Neuronal stem cell (in vitro differentiated cells): ENCODE measurements at regions not wholly inside any gene's neighbourhood (a gene's known extent, or its start where the extent isn't known, plus 50 kb on each side); places are given as distances from the start of the nearest gene placed in this dataset.

Experiments
- DNase-seq: peaks from one replicate; pipeline ENCODE4 v3.0.0-alpha.2; 2013; ENCODE audit warnings: low spot score
- H2AFZ ChIP-seq: one replicate; pipeline ENCODE4 v1.6.1; 2013; ENCODE audit warnings: mild to moderate bottlenecking, low read length, inconsistent platforms
- H2AK5ac ChIP-seq: 2 replicates; pipeline ENCODE4 v1.6.1; 2013; ENCODE audit warnings: low read depth, mild to moderate bottlenecking, inconsistent platforms, low read length, moderate library complexity, mixed read lengths
- H2BK120ac ChIP-seq: 2 replicates; pipeline ENCODE4 v1.6.1; 2013; ENCODE audit warnings: low read depth, mild to moderate bottlenecking, inconsistent platforms, low read length, moderate library complexity, mixed read lengths
- H2BK12ac ChIP-seq: one replicate; pipeline ENCODE4 v1.6.1; 2013; ENCODE audit warnings: low read length, inconsistent platforms
- H2BK15ac ChIP-seq: 2 replicates; pipeline ENCODE4 v1.6.1; 2013; ENCODE audit warnings: mild to moderate bottlenecking, low read length, inconsistent platforms, mixed read lengths
- H2BK5ac ChIP-seq: one replicate; pipeline ENCODE4 v1.6.1; 2013; ENCODE audit warnings: inconsistent platforms, mild to moderate bottlenecking, low read length, moderate library complexity
- H3K14ac ChIP-seq: one replicate; pipeline ENCODE4 v1.6.1; 2013; ENCODE audit warnings: low read length, inconsistent platforms
- H3K18ac ChIP-seq: 2 replicates; pipeline ENCODE4 v1.6.1; 2013; ENCODE audit warnings: low read length, inconsistent platforms
- H3K23ac ChIP-seq: 2 replicates; pipeline ENCODE4 v1.6.1; 2013; ENCODE audit warnings: low read depth, mild to moderate bottlenecking, mixed read lengths, low read length, inconsistent platforms; ENCODE audit not compliant: poor library complexity
- H3K27ac ChIP-seq: replicated peaks from 3 replicates; pipeline ENCODE4 v1.5.1; 2013; ENCODE audit warnings: low read length, inconsistent platforms
- H3K27me3 ChIP-seq, 3 experiments: 2 replicates each; pipeline ENCODE4 v1.6.1; 2013; ENCODE audit warnings: low read length in 3 of 3, mild to moderate bottlenecking in 2 of 3, inconsistent platforms in 1 of 3, low read depth in 1 of 3, mixed read lengths in 1 of 3, moderate library complexity in 1 of 3; ENCODE audit not compliant: control insufficient read depth in 3 of 3, insufficient read depth in 3 of 3
- H3K36me3 ChIP-seq, 2 donors: replicated peaks in 1 of 2; 2 replicates each; pipeline ENCODE4 v1.6.1; 2013; ENCODE audit warnings: low read length in 2 of 2; ENCODE audit not compliant: control insufficient read depth in 2 of 2, insufficient read depth in 2 of 2
- H3K4ac ChIP-seq: 2 replicates; pipeline ENCODE4 v1.6.1; 2013; ENCODE audit warnings: inconsistent platforms, mild to moderate bottlenecking, low read length, moderate library complexity
- H3K4me1 ChIP-seq, 2 donors: 1 replicate in 1 of 2; 2 replicates in 1 of 2; pipeline ENCODE4 v1.6.1; 2013; ENCODE audit warnings: low read length in 2 of 2, low read depth in 1 of 2; ENCODE audit not compliant: control insufficient read depth in 2 of 2, insufficient read depth in 1 of 2
- H3K4me2 ChIP-seq: one replicate; pipeline ENCODE4 v1.6.1; 2013; ENCODE audit warnings: mild to moderate bottlenecking, low read length, inconsistent platforms; ENCODE audit not compliant: insufficient read depth, poor library complexity, severe bottlenecking
- H3K4me3 ChIP-seq, 2 donors: 2 replicates each; pipeline ENCODE4 v1.5.1; 2013; ENCODE audit warnings: low read length in 2 of 2, mild to moderate bottlenecking in 2 of 2, inconsistent platforms in 1 of 2, moderate library complexity in 1 of 2
- H3K79me1 ChIP-seq: one replicate; pipeline ENCODE4 v1.6.1; 2013; ENCODE audit warnings: low read depth, mild to moderate bottlenecking, inconsistent platforms, low read length, moderate library complexity
- H3K9ac ChIP-seq: one replicate; pipeline ENCODE4 v1.6.1; 2013; ENCODE audit warnings: mild to moderate bottlenecking, low read depth, low read length, inconsistent platforms; ENCODE audit not compliant: poor library complexity
- H3K9me3 ChIP-seq, 2 donors: replicated peaks in 1 of 2; 2 replicates each; pipeline versions ENCODE3 to v1.6.1; 2013; ENCODE audit warnings: low read length in 2 of 2, mild to moderate bottlenecking in 2 of 2, inconsistent platforms in 1 of 2, low read depth in 1 of 2, mixed read lengths in 1 of 2, moderate library complexity in 1 of 2; ENCODE audit not compliant: control insufficient read depth in 2 of 2, insufficient read depth in 1 of 2
- H4K8ac ChIP-seq: one replicate; pipeline ENCODE4 v1.6.1; 2013; ENCODE audit warnings: low read depth, mild to moderate bottlenecking, inconsistent platforms, low read length, moderate library complexity
- H4K91ac ChIP-seq: one replicate; pipeline ENCODE4 v1.6.1; 2013; ENCODE audit warnings: low read length, low read depth, mild to moderate bottlenecking, inconsistent platforms; ENCODE audit not compliant: poor library complexity
- WGBS, 2 donors: extraction: QIAGEN DNeasy Blood & Tissue Kit; methylation state at CpG; one replicate each; pipeline ENCODE4 v1.1.7; 2013; ENCODE audit warnings: missing lambda C conversion rate in 2 of 2, mixed read lengths in 1 of 2; ENCODE audit not compliant: insufficient read length in 2 of 2, insufficient replicate concordance in 1 of 2; ENCODE audit errors: extremely low coverage in 2 of 2; 5-methylcytosine and 5-hydroxymethylcytosine counted together

DNA sequence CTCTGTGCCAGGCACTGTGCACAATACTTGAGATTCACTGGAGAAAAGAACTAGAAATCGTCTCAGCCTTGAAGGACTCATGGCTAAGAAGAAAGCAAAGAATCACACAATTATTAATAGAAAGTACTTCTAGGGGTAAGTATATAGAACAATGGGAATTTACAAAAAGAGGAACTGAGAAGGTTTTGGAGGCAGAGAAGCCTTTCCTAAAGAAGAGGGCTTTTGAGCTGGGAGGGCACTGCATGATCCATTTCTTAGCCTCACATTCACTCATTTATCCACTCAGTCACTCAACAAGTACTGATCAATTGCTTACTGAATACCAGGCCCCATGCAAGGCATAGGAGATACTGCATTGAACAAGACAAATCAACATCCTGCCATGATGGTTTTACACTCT lies 113.5 kb downstream of the TMEM114 start:
- no CpG with 5 or more reads among the region's 1 CpG for WGBS, 2 donors
- no peak overlapping the region for H3K14ac ChIP-seq
- H2BK120ac ChIP-seq = no peak overlapping the region
- H3K4me2 ChIP-seq = no peak overlapping the region
- H3K18ac ChIP-seq = no peak overlapping the region
- H2AK5ac ChIP-seq = no peak overlapping the region
- H3K9ac ChIP-seq = no peak overlapping the region
- H3K4ac ChIP-seq = no peak overlapping the region
- no peak for DNase-seq
- H3K27ac ChIP-seq = no peak overlapping the region
- H3K23ac ChIP-seq = no peak overlapping the region
- no peak overlapping the region for H2BK12ac ChIP-seq
- no peaks in the 10 kb centered on the region for H3K27me3 ChIP-seq
- H2BK15ac ChIP-seq = no peak overlapping the region
- H2BK5ac ChIP-seq = no peak overlapping the region
- peaks cover 0 to under 1% of the 10 kb centered on the region in 2 donors for H3K4me1 ChIP-seq
- H3K4me3 ChIP-seq = no peak overlapping the region
- peaks cover 0 to 2% of the 10 kb centered on the region in 2 donors for H3K36me3 ChIP-seq
- H4K91ac ChIP-seq = no peak overlapping the region
- no peaks in the 10 kb centered on the region for H3K79me1 ChIP-seq
- no peak overlapping the region for H2AFZ ChIP-seq
- H3K9me3 ChIP-seq = no peaks in the 10 kb centered on the region
- H4K8ac ChIP-seq = no peak overlapping the region

DNA sequence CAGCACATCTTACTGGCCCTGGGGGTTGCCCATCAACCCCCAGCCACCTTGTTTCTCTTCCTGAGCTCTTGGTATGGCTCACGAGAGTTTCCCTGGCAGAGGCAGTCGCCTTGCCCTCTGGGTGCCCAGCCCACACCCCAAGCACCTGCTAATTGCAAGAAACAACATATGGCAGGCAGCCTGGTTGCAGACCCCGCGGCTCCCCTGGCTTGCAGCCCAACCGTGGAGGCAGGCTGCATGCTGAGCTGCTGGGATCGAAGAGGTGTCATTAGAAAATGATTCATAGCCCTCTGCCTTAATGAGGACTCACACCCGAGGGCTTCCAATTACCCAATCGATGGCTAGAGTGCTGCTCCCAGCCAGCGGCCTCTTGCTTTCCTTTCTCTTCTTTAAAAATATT lies 115.7 kb downstream of the TMEM114 start:
- Histone ChIP-seq H2BK5ac (no peak overlapping the region), H3K27me3 (no peaks in the 10 kb centered on the region), H3K79me1 (no peaks in the 10 kb centered on the region), H3K9ac (no peak overlapping the region), H3K4ac (no peak overlapping the region), H3K18ac (peak overlapping the region; percentile 74), H4K8ac (no peak overlapping the region), H3K4me1 (no peaks in the 10 kb centered on the region), H2BK120ac (no peak overlapping the region), H2AFZ (no peak overlapping the region), H2AK5ac (no peak overlapping the region), H3K4me3 (no peak overlapping the region), H3K4me2 (no peak overlapping the region), H3K9me3 (no peaks in the 10 kb centered on the region), H4K91ac (no peak overlapping the region), H2BK12ac (no peak overlapping the region), H2BK15ac (no peak overlapping the region), H3K23ac (no peak overlapping the region), H3K14ac (no peak overlapping the region), H3K36me3 (peaks cover 0 to 2% of the 10 kb centered on the region in 2 donors), H3K27ac (no peak overlapping the region)
- DNase-seq = no peak
- WGBS, 2 donors = no CpG with 5 or more reads among the region's 9 CpGs

DNA sequence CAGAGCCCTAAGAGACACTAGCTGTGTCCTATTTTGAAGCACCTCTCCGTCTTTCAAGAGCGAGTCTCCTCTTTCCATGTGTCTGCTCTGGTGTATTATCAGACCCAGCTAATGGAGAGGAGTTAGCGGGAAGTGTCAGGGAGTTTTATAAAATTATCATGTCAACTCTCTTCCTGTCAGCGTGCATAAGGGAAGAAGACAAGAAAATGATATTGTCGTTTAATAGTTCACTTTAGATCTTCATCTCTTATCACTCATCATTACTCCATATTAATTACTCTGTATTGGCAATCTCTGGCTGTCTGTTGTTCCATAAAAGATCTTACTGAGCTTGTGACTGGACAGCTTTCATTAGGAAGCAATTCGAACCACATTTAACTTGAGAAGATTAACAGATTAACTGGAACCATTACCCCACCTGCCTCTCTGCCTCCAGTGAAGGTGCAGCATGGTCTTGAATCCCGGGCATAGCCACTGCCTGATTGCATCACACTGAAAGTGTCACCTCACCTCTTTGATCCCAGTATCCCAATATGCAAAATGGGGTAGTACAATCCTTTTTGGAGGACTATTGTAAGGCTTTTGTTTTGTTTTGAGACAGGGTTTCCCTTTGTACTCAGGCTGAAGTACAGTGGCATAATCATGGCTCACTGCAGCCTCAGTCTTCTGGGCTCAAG lies 121.1 kb downstream of the TMEM114 start:
- H4K91ac ChIP-seq = no peak overlapping the region
- H3K4me2 ChIP-seq = no peak overlapping the region
- no peak overlapping the region for H2BK15ac ChIP-seq
- H2BK120ac ChIP-seq = no peak overlapping the region
- no peak overlapping the region for H3K14ac ChIP-seq
- H3K23ac ChIP-seq = no peak overlapping the region
- H2AFZ ChIP-seq = no peak overlapping the region
- H3K18ac ChIP-seq = no peak overlapping the region
- H3K4me3 ChIP-seq = no peak overlapping the region
- H3K9me3 ChIP-seq = no peaks in the 10 kb centered on the region
- H3K4me1 ChIP-seq = no peaks in the 10 kb centered on the region
- WGBS, 2 donors = no CpG with 5 or more reads among the region's 7 CpGs
- DNase-seq = no peak
- no peak overlapping the region for H3K4ac ChIP-seq
- no peak overlapping the region for H2BK5ac ChIP-seq
- no peak overlapping the region for H4K8ac ChIP-seq
- no peak overlapping the region for H2BK12ac ChIP-seq
- H2AK5ac ChIP-seq = no peak overlapping the region
- H3K27me3 ChIP-seq = peaks cover 0 to 5% (median 0%) of the 10 kb centered on the region in 3 experiments
- H3K9ac ChIP-seq = no peak overlapping the region
- no peak overlapping the region for H3K27ac ChIP-seq
- H3K79me1 ChIP-seq = no peaks in the 10 kb centered on the region
- no peaks in the 10 kb centered on the region for H3K36me3 ChIP-seq

DNA sequence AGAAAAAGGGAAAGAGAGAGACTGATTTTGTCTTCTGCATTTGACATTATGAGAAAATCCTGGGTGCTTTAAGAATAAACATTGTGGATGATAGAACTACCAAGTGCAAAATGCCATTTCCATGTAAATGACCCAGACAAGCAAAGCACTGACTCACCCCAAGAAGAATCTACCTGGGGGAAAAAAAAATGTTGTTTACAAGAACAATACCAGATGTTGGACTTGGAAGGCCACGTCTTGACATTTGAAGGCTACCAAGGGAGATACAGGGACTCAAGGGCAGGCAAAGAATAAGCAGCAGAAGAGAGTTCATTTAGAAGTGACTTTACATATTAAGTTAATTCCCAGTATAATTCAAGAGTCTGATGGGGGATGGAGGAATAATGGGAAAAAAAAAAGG lies 125.3 kb downstream of the TMEM114 start:
- Histone ChIP-seq H2BK5ac (no peak overlapping the region), H4K91ac (no peak overlapping the region), H2BK12ac (no peak overlapping the region), H3K14ac (no peak overlapping the region), H3K4me2 (no peak overlapping the region), H3K4me3 (no peak overlapping the region), H3K4ac (no peak overlapping the region), H3K4me1 (no peaks in the 10 kb centered on the region), H3K79me1 (no peaks in the 10 kb centered on the region), H3K36me3 (no peaks in the 10 kb centered on the region), H2BK120ac (no peak overlapping the region), H2BK15ac (no peak overlapping the region), H3K23ac (no peak overlapping the region), H2AK5ac (no peak overlapping the region), H3K27ac (no peak overlapping the region), H2AFZ (no peak overlapping the region), H3K9ac (no peak overlapping the region), H3K9me3 (no peaks in the 10 kb centered on the region), H3K18ac (no peak overlapping the region), H4K8ac (no peak overlapping the region), H3K27me3 (peaks cover 0 to 5% (median 0%) of the 10 kb centered on the region in 3 experiments)
- DNase-seq = no peak
- WGBS, 2 donors = no CpG with 5 or more reads among the region's 1 CpG
